Spleen (tissue), 11 donors: ENCODE measurements at regions not wholly inside any gene's neighbourhood (a gene's known extent, or its start where the extent isn't known, plus 50 kb on each side); places are given as distances from the start of the nearest gene placed in this dataset.

Source experiments
- DNase-seq: peaks from one replicate; pipeline ENCODE4 v3.0.0-alpha.2; 2020
- H3K27ac ChIP-seq, 8 donors: fragments of 200-600 bp; sonication (generic) in 7 of 8; 1 replicate in 4 of 8; 2 replicates in 4 of 8; pipeline versions ENCODE4 v1.5.0 to v1.8.0; 2016 to 2021; ENCODE audit warnings: inconsistent platforms in 4 of 8, mild to moderate bottlenecking in 4 of 8, moderate library complexity in 1 of 8
- H3K27me3 ChIP-seq, 7 donors: fragments of 200-600 bp; sonication (generic) in 6 of 7; replicated peaks in 1 of 7; 1 replicate in 4 of 7; 2 replicates in 3 of 7; pipeline versions ENCODE4 v1.5.0 to v1.8.0; 2016 to 2021; ENCODE audit warnings: inconsistent platforms in 3 of 7, mild to moderate bottlenecking in 1 of 7
- H3K36me3 ChIP-seq, 6 donors: fragments of 200-600 bp; sonication (generic) in 5 of 6; 1 replicate in 4 of 6; 2 replicates in 2 of 6; pipeline versions ENCODE4 v1.5.0 to v1.8.0; 2016 to 2021; ENCODE audit warnings: inconsistent platforms in 2 of 6
- H3K4me1 ChIP-seq, 6 donors: fragments of 200-600 bp; sonication (generic) in 5 of 6; 1 replicate in 3 of 6; 2 replicates in 3 of 6; pipeline versions ENCODE4 v1.5.0 to v1.8.0; 2016 to 2021; ENCODE audit warnings: inconsistent platforms in 3 of 6
- H3K4me3 ChIP-seq, 8 donors: fragments of 200-600 bp; sonication (generic) in 7 of 8; 1 replicate in 4 of 8; 2 replicates in 4 of 8; pipeline versions ENCODE4 v1.5.0 to v1.8.0; 2016 to 2021; ENCODE audit warnings: inconsistent platforms in 4 of 8, mild to moderate bottlenecking in 4 of 8, moderate library complexity in 2 of 8
- H3K9me3 ChIP-seq, 8 donors: fragments of 200-600 bp; sonication (generic) in 7 of 8; 1 replicate in 4 of 8; 2 replicates in 4 of 8; pipeline versions ENCODE4 v1.5.0 to v1.8.0; 2016 to 2021; ENCODE audit warnings: inconsistent platforms in 4 of 8
- POLR2A ChIP-seq, 3 donors: fragments of 450-650 bp; IDR thresholded peaks; one replicate each; pipeline ENCODE4 v1.5.1; 2017; ENCODE audit warnings: antibody characterized with exemption in 3 of 3, mild to moderate bottlenecking in 1 of 3
- POLR2AphosphoS5 ChIP-seq, 3 donors: sonication (generic); formaldehyde crosslinking; IDR thresholded peaks; one replicate each; pipeline ENCODE4 v1.5.1; 2017; ENCODE audit warnings: antibody characterized with exemption in 3 of 3
- WGBS, 5 donors: extraction: QIAGEN DNeasy Blood & Tissue Kit in 3 of 5; methylation state at CpG; one replicate each; pipeline versions ENCODE4 v1.1.5 to v1.1.7; 2013 to 2018; 5-methylcytosine and 5-hydroxymethylcytosine counted together
- intact Hi-C: fragments of 100-400 bp; cut with DNase I; formaldehyde crosslinking; loops from one replicate; pipeline ENCODE4 v1.15.0; 2023; ENCODE audit warnings: low total_unique reads
- TF ChIP-seq, protein P1 (sequence below), 11 experiments: fragments of 200-600 bp in 7 of 11; fragments of 450-650 bp in 4 of 11; sonication (generic) in 4 of 11; IDR thresholded peaks in 8 of 11; conservative IDR thresholded peaks in 3 of 11; 1 replicate in 7 of 11; 2 replicates in 4 of 11; pipeline versions ENCODE4 v1.4.0 to v1.8.0; 2016 to 2021; ENCODE audit warnings: antibody characterized with exemption in 11 of 11, inconsistent platforms in 4 of 11, mild to moderate bottlenecking in 1 of 11
- donor health status: healthy with polysubstance abuse.
- donor health status: DM: no; HTN: no; CAD: no; lungs with moderate emphysema.
- donor health status: DM: no; HTN: no; CAD: no.
- donor health status: Bipolar disorder and iron deficiency.
- donor health status: healthy.
- donor health status: DM: no; HTN: no; CAD: no.
- donor health status: DM: yes; HTN: yes; CAD: no.

DNA sequence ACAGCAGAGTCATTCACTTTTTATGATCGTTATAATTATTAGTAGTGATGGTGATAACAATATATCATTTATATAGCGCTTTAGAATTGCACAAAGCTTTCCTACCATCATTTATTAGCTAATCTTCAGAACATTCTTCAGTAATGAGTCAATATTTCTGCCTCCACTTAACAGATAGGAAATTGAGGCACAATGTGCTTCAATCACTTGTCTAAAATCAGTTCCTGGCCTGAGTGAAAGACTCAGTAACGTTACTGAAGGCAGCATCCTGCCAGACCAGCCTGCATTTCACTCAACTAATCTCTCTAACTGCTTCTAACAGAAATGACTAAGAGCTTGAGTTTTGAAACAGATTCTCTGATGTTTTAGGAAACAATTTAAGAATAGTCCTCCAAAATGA lies 412.1 kb downstream of the MZT1 start:
- Histone ChIP-seq H3K36me3 (no peaks in the 10 kb centered on the region), H3K27ac (no peak overlapping the region), H3K4me1 (no peaks in the 10 kb centered on the region), H3K27me3 (no peaks in the 10 kb centered on the region), H3K9me3 (no peaks in the 10 kb centered on the region), H3K4me3 (no peak overlapping the region)
- TF ChIP-seq, protein P1, sequence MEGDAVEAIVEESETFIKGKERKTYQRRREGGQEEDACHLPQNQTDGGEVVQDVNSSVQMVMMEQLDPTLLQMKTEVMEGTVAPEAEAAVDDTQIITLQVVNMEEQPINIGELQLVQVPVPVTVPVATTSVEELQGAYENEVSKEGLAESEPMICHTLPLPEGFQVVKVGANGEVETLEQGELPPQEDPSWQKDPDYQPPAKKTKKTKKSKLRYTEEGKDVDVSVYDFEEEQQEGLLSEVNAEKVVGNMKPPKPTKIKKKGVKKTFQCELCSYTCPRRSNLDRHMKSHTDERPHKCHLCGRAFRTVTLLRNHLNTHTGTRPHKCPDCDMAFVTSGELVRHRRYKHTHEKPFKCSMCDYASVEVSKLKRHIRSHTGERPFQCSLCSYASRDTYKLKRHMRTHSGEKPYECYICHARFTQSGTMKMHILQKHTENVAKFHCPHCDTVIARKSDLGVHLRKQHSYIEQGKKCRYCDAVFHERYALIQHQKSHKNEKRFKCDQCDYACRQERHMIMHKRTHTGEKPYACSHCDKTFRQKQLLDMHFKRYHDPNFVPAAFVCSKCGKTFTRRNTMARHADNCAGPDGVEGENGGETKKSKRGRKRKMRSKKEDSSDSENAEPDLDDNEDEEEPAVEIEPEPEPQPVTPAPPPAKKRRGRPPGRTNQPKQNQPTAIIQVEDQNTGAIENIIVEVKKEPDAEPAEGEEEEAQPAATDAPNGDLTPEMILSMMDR (IDR thresholded peaks at IDR 0.05 in 8 of 11, conservative IDR thresholded peaks at IDR 0.05 in 3 of 11), result no peak
- no peak for TF ChIP-seq POLR2A (IDR thresholded peaks at IDR 0.05)
- no peak for TF ChIP-seq POLR2AphosphoS5 (IDR thresholded peaks at IDR 0.05)
- intact Hi-C loops, result no loop called here
- DNase-seq, result no peak
- 54 to 84% (median 75%) methylated on average over 3 of the region's 3 CpGs for WGBS, 5 donors

DNA sequence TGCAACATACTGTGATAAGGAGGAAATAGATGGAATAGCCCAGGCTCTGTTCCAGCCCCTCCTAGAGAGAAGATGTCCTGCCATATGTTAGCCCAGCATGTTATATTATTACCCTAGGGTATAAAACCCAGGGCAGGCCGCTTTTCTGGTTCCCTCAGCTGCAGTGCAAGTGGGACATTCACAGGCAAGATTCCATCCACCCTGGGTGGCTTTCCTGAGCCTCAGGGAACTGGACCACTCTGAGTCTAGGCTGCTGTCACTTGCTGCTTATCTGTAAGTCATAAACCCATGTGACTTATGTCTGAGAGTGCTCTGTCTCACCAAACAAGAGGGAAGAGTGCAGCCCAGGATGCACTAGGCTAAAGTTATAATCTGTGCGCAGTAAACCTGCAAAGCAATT lies 413.2 kb downstream of the MZT1 start:
- no peaks in the 10 kb centered on the region for H3K4me1 ChIP-seq
- WGBS, 5 donors, result 75 to 96% (median 85%) methylated on average over 2 of the region's 2 CpGs
- TF ChIP-seq POLR2AphosphoS5 (IDR thresholded peaks at IDR 0.05) (no peak), POLR2A (IDR thresholded peaks at IDR 0.05) (no peak)
- TF ChIP-seq, protein P1 (IDR thresholded peaks at IDR 0.05 in 8 of 11, conservative IDR thresholded peaks at IDR 0.05 in 3 of 11), result no peak

DNA sequence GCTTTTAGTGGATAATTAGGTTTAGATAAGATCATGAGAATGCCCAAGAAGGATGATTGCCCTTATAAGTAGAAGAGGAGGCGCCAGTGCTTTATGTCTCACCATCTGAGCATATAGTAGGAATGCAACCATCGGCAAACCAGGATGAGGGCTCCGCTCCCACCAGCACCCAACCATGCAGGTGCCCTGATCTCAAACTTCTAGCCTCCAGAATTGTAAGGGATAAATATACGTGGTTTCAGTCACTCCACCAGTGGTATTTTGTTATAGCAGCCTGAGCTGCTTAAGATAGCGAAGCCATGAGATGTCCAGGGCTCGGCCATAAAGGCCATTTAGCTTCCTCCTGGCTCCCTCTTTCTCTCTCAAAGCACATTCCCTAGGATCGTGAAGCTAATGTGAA lies 413.9 kb downstream of the MZT1 start:
- WGBS, 5 donors, result 86 to 96% (median 91%) methylated on average over 7 of the region's 7 CpGs
- H3K4me1 ChIP-seq, result no peaks in the 10 kb centered on the region
- TF ChIP-seq POLR2A (IDR thresholded peaks at IDR 0.05), result no peak
- TF ChIP-seq, protein P1 (IDR thresholded peaks at IDR 0.05 in 8 of 11, conservative IDR thresholded peaks at IDR 0.05 in 3 of 11), result no peak
- TF ChIP-seq POLR2AphosphoS5 (IDR thresholded peaks at IDR 0.05), result no peak
- H3K36me3 ChIP-seq, result no peaks in the 10 kb centered on the region
- no peak for DNase-seq
- no peaks in the 10 kb centered on the region for H3K9me3 ChIP-seq
- no peak overlapping the region for H3K27ac ChIP-seq
- H3K4me3 ChIP-seq, result no peak overlapping the region
- intact Hi-C loops, result no loop called here
- no peaks in the 10 kb centered on the region for H3K27me3 ChIP-seq

More for the DNA sequence above, 413.2 kb downstream of the MZT1 start:
- no peak overlapping the region for H3K27ac ChIP-seq
- intact Hi-C loops, result no loop called here
- no peak for DNase-seq
- H3K4me3 ChIP-seq, result no peak overlapping the region
- H3K36me3 ChIP-seq, result no peaks in the 10 kb centered on the region
- H3K27me3 ChIP-seq, result no peaks in the 10 kb centered on the region
- no peaks in the 10 kb centered on the region for H3K9me3 ChIP-seq

DNA sequence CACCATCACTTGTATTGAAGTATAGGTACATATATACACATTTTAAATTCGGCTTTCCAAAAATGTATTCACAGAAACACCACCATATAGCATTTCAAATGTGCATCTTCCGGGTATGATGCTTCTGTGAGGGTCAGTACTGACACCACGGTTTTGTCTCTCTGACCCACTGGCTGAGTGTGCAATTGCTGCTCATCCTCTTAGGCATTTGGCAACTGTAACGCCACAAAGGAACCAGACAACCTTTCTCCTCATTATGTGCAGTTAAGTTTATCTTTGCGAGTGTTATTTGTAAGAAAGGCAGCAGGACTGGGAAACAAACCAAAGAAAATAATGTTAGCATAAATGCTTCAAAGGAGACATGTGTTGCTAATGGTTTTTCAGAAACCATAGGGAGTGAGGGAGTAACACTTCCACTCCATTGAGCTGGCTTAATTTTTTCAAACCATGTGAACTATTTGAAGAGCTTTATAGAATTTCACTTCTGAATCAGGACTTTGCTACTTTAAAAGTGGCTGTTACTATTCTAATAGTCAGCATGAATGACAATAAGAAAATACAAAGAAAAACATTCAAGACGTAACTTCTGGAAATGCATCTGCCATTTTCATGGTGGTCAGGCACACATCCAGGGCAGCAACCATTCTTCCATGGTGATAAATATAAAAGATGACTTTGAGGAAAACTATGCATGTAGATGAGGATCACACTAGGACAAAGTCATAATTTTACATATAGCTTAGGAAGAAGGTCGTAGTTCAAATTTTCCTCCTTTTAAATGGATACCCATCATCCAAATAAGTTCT lies 423.3 kb downstream of the MZT1 start:
- Histone ChIP-seq H3K36me3 (no peaks in the 10 kb centered on the region), H3K9me3 (no peaks in the 10 kb centered on the region), H3K27ac (no peak overlapping the region), H3K4me1 (no peaks in the 10 kb centered on the region), H3K4me3 (no peak overlapping the region), H3K27me3 (no peaks in the 10 kb centered on the region)
- WGBS, 5 donors, result 66 to 83% (median 75%) methylated on average over 7 of the region's 7 CpGs
- intact Hi-C loops, result no loop called here
- TF ChIP-seq POLR2A (IDR thresholded peaks at IDR 0.05), result no peak
- TF ChIP-seq, protein P1 (IDR thresholded peaks at IDR 0.05 in 8 of 11, conservative IDR thresholded peaks at IDR 0.05 in 3 of 11), result no peak
- no peak for TF ChIP-seq POLR2AphosphoS5 (IDR thresholded peaks at IDR 0.05)
- no peak for DNase-seq
